HCT116 (cell line): ENCODE measurements at regions not wholly inside any gene's neighbourhood (a gene's known extent, or its start where the extent isn't known, plus 50 kb on each side); places are given as distances from the start of the nearest gene placed in this dataset.

Experiments
- ATAC-seq: fragments of 200-7000 bp; cut with Tn5 transposase; 2 replicates; pipeline ENCODE4 v1.9.1; 2020; ENCODE audit warnings: mild to moderate bottlenecking, moderate library complexity
- BruUV-seq: library from RNA; stranded (reverse); fragments of 400-500 nt; replicated peaks from 2 replicates; lab custom pipeline; 2021; lab: Mats Ljungman, UMichigan
- CTCF ChIA-PET: fragments of 300-600 bp; sonication (Branson Sonifier 250); formaldehyde crosslinking; loops from one replicate; lab custom pipeline; 2021; ENCODE audit warnings: antibody characterized with exemption; lab: Charles Lee
- POLR2A ChIA-PET: fragments of 300-600, 350-600 bp; sonication (Branson Sonifier 250); formaldehyde crosslinking; loops from one replicate; lab custom pipeline; 2021; ENCODE audit warnings: antibody characterized with exemption; lab: Charles Lee
- RAD21 ChIA-PET, 2 experiments: fragments of 300-600 bp; sonication (Branson Sonifier 250); formaldehyde crosslinking; loops; one replicate each; lab custom pipeline; 2023; ENCODE audit warnings: low total read pairs in 2 of 2; ENCODE audit not compliant: uncharacterized antibody in 2 of 2, unreplicated experiment in 2 of 2, low non-redundant PET in 1 of 2; lab: Charles Lee
- DNase-seq: peaks from one replicate; pipeline ENCODE4 v3.0.0-alpha.2; 2010; ENCODE audit warnings: low read depth, low spot score
- H2AFZ ChIP-seq: fragments of 200-600 bp; shearing (Covaris generic), sonication (generic); 2 replicates; pipeline ENCODE4 v1.6.1; 2017; ENCODE audit warnings: low read depth, mixed run types, mixed read lengths, antibody characterized with exemption, low read length; ENCODE audit not compliant: poor library complexity, severe bottlenecking
- H3K27ac ChIP-seq: 2 replicates; pipeline ENCODE4 v1.5.1; 2012; ENCODE audit warnings: low read depth, low read length
- H3K27me3 ChIP-seq: fragments of 200-600 bp; sonication (generic); 2 replicates; pipeline ENCODE4 v1.6.1; 2016; ENCODE audit warnings: mixed run types, low read length, mixed read lengths; ENCODE audit not compliant: insufficient read depth
- H3K36me3 ChIP-seq, 2 experiments: fragments of 200-500 bp in 1 of 2; fragments of 200-600 bp in 1 of 2; sonication (Bioruptor generic) in 1 of 2; sonication (generic) in 1 of 2; 2 replicates each; pipeline versions ENCODE4 v1.5.1 to v1.6.1; 2014 to 2016; ENCODE audit warnings: low read length in 2 of 2, inconsistent platforms in 1 of 2, mixed read lengths in 1 of 2, mixed run types in 1 of 2; ENCODE audit not compliant: insufficient read depth in 2 of 2, control insufficient read depth in 1 of 2
- H3K4me1 ChIP-seq, 2 experiments: fragments of 200-600 bp in 1 of 2; sonication (generic) in 1 of 2; 2 replicates each; pipeline versions ENCODE4 v1.5.1 to v1.6.1; 2012 to 2017; ENCODE audit warnings: low read length in 2 of 2, inconsistent platforms in 1 of 2, mild to moderate bottlenecking in 1 of 2, mixed read lengths in 1 of 2, mixed run types in 1 of 2, moderate library complexity in 1 of 2; ENCODE audit not compliant: insufficient read depth in 2 of 2, control insufficient read depth in 1 of 2
- H3K4me2 ChIP-seq: fragments of 200-600 bp; sonication (generic); 2 replicates; pipeline ENCODE4 v1.6.1; 2017; ENCODE audit warnings: mixed run types, low read length, mixed read lengths
- H3K4me3 ChIP-seq, 2 experiments: fragments of 200-600 bp in 1 of 2; sonication (generic) in 1 of 2; replicated peaks in 1 of 2; 2 replicates each; pipeline ENCODE4 v1.5.1; 2011 to 2016; ENCODE audit warnings: low read length in 2 of 2, control low read depth in 1 of 2, low read depth in 1 of 2, mild to moderate bottlenecking in 1 of 2, mixed read lengths in 1 of 2, mixed run types in 1 of 2
- H3K79me2 ChIP-seq: fragments of 200-600 bp; sonication (generic); 2 replicates; pipeline ENCODE4 v1.6.1; 2017; ENCODE audit warnings: mild to moderate bottlenecking, mixed run types, low read length, moderate library complexity, mixed read lengths; ENCODE audit not compliant: insufficient read depth
- H3K9ac ChIP-seq: fragments of 200-600 bp; sonication (generic); 2 replicates; pipeline ENCODE4 v1.6.1; 2016; ENCODE audit warnings: low read length, mixed read lengths
- H3K9me2 ChIP-seq: fragments of 200-600 bp; sonication (generic), shearing (Covaris generic); 2 replicates; pipeline ENCODE4 v1.6.1; 2017; ENCODE audit warnings: mixed run types, mild to moderate bottlenecking, moderate library complexity; ENCODE audit not compliant: insufficient read depth
- H3K9me3 ChIP-seq, 2 experiments: fragments of 200-500 bp in 1 of 2; fragments of 200-600 bp in 1 of 2; sonication (Bioruptor generic) in 1 of 2; sonication (generic) in 1 of 2; 2 replicates each; pipeline ENCODE4 v1.6.1; 2014 to 2017; ENCODE audit warnings: low read length in 2 of 2, mixed read lengths in 2 of 2, inconsistent platforms in 1 of 2, low read depth in 1 of 2, mild to moderate bottlenecking in 1 of 2, mixed run types in 1 of 2, moderate library complexity in 1 of 2; ENCODE audit not compliant: control insufficient read depth in 1 of 2, insufficient read depth in 1 of 2
- H4K20me1 ChIP-seq: fragments of 200-600 bp; sonication (generic), shearing (Covaris generic); 2 replicates; pipeline ENCODE4 v1.6.1; 2017; ENCODE audit warnings: mixed run types, mild to moderate bottlenecking, moderate library complexity; ENCODE audit not compliant: insufficient read depth
- ATF3 ChIP-seq: IDR thresholded peaks from 2 replicates; pipeline ENCODE4 v1.6.1; 2012
- CBX3 ChIP-seq: IDR thresholded peaks from 2 replicates; pipeline ENCODE4 v1.6.1; 2012; ENCODE audit warnings: low read depth
- EZH2phosphoT487 ChIP-seq: fragments of 200-600 bp; IDR thresholded peaks from 2 replicates; pipeline ENCODE4 v1.6.1; 2018; ENCODE audit warnings: antibody characterized with exemption, borderline replicate concordance
- JUND ChIP-seq: IDR thresholded peaks from 2 replicates; pipeline ENCODE4 v1.6.1; 2012
- MAX ChIP-seq: IDR thresholded peaks from 2 replicates; pipeline ENCODE4 v1.6.1; 2012
- POLR2A ChIP-seq: IDR thresholded peaks from 2 replicates; pipeline ENCODE4 v1.7.0; 2011; ENCODE audit warnings: borderline replicate concordance; ENCODE audit not compliant: insufficient read depth, insufficient read length; ENCODE audit errors: extremely low read depth
- POLR2AphosphoS5 ChIP-seq: IDR thresholded peaks from 2 replicates; pipeline ENCODE4 v1.6.1; 2011; ENCODE audit warnings: mild to moderate bottlenecking, low read depth, low read length, moderate library complexity
- REST ChIP-seq: IDR thresholded peaks from 2 replicates; pipeline ENCODE4 v1.6.1; 2012; ENCODE audit warnings: low read depth
- TCF7L2 ChIP-seq: IDR thresholded peaks from 2 replicates; pipeline ENCODE4 v1.7.0; 2011; ENCODE audit warnings: borderline replicate concordance, inconsistent platforms; ENCODE audit not compliant: insufficient read depth, insufficient read length; ENCODE audit errors: extremely low read depth
- YY1 ChIP-seq: IDR thresholded peaks from 2 replicates; pipeline ENCODE4 v1.6.1; 2011; ENCODE audit warnings: low read length, low read depth, moderate library complexity, mild to moderate bottlenecking; ENCODE audit not compliant: insufficient replicate concordance; ENCODE audit errors: extremely low read depth
- ZBTB33 ChIP-seq: IDR thresholded peaks from 2 replicates; pipeline ENCODE4 v1.6.1; 2011; ENCODE audit warnings: mild to moderate bottlenecking, low read length, moderate library complexity; ENCODE audit not compliant: insufficient replicate concordance; ENCODE audit errors: extremely low read depth
- ZNF274 ChIP-seq: fragments of 200-500 bp; sonication (Bioruptor generic); IDR thresholded peaks from 2 replicates; pipeline ENCODE4 v1.6.1; 2014; ENCODE audit warnings: mild to moderate bottlenecking, low read depth, low read length, inconsistent platforms
- intact Hi-C: fragments of 100-400 bp; cut with micrococcal nuclease; formaldehyde crosslinking; loops from 2 replicates; pipeline ENCODE4 v1.10.0; 2022

GRCh38 chr20:12598894-12599293, 409.9 kb upstream of the SPTLC3 start:
- POLR2A ChIA-PET = no interaction called here
- no peaks in the 10 kb centered on the region for H4K20me1 ChIP-seq
- H3K79me2 ChIP-seq = no peaks in the 10 kb centered on the region
- no peak for ATAC-seq
- no peaks in the 10 kb centered on the region for H3K9me2 ChIP-seq
- H3K36me3 ChIP-seq = no peaks in the 10 kb centered on the region
- H3K4me1 ChIP-seq = no peaks in the 10 kb centered on the region
- H3K4me2 ChIP-seq = no peak overlapping the region
- CTCF ChIA-PET = no interaction called here
- H3K27me3 ChIP-seq = no peaks in the 10 kb centered on the region
- no peak overlapping the region for H3K9ac ChIP-seq
- H2AFZ ChIP-seq = no peak overlapping the region
- no peak overlapping the region for H3K27ac ChIP-seq
- no peak for DNase-seq
- intact Hi-C loops = no loop called here
- no peak for TF ChIP-seq ZBTB33
- TF ChIP-seq ATF3 = no peak
- no peak for TF ChIP-seq MAX
- no peak for TF ChIP-seq CBX3
- no peak for TF ChIP-seq POLR2A
- TF ChIP-seq ZNF274 = no peak
- TF ChIP-seq JUND = no peak
- TF ChIP-seq POLR2AphosphoS5 = no peak
- H3K4me3 ChIP-seq = no peak overlapping the region
- no TSS peak for BruUV-seq
- RAD21 ChIA-PET = no interaction called here
- H3K9me3 ChIP-seq = peaks cover 10 to 18% of the 10 kb centered on the region in 2 experiments; a peak in 2 of 4 replicates

- H3K79me2 ChIP-seq = no peaks in the 10 kb centered on the region
- H3K9me3 ChIP-seq = peaks cover 10 to 23% of the 10 kb centered on the region in 2 experiments; a peak in 2 of 4 replicates
- TF ChIP-seq EZH2phosphoT487 (no peak), YY1 (no peak), TCF7L2 (no peak), ZBTB33 (no peak), REST (no peak)
These were observed 409.3 kb upstream of the SPTLC3 start for GRCh38 chr20:12599494-12599893.

More at GRCh38 chr20:12599494-12599893, 409.3 kb upstream of the SPTLC3 start:
- no peaks in the 10 kb centered on the region for H3K36me3 ChIP-seq
- H2AFZ ChIP-seq = no peak overlapping the region
- ATAC-seq (no peak), DNase-seq (no peak)
- H3K4me2 ChIP-seq = no peak overlapping the region
- H3K9ac ChIP-seq = no peak overlapping the region
- no peaks in the 10 kb centered on the region for H4K20me1 ChIP-seq
- BruUV-seq = no TSS peak
- POLR2A ChIA-PET = no interaction called here
- intact Hi-C loops = no loop called here
- CTCF ChIA-PET = no interaction called here
- no peaks in the 10 kb centered on the region for H3K9me2 ChIP-seq
- no peak overlapping the region for H3K27ac ChIP-seq
- no peak overlapping the region for H3K4me3 ChIP-seq
- H3K27me3 ChIP-seq = no peaks in the 10 kb centered on the region
- RAD21 ChIA-PET = no interaction called here
- H3K4me1 ChIP-seq = no peaks in the 10 kb centered on the region
